ENCODE measurements at regions not wholly inside any gene's neighbourhood (a gene's known extent, or its start where the extent isn't known, plus 50 kb on each side); places are given as distances from the start of the nearest gene placed in this dataset.

GRCh38 chr17:13333661-13334060 is 268.1 kb downstream of the HS3ST3A1 start:
- H3K27me3 Mint-ChIP-seq (ENCODE audit: insufficient read depth, low read depth, poor library complexity), result peaks cover 2% of the 10 kb centered on the region
- H3F3A ChIP-seq (replicated peaks; ENCODE audit: low read depth), result no peaks in the 10 kb centered on the region

More at GRCh38 chr17:13333661-13334060, 268.1 kb downstream of the HS3ST3A1 start:
- TF ChIP-seq POLR2AphosphoS5 (IDR thresholded peaks at IDR 0.05; ENCODE audit: low read depth) (no peak), JUNB (IDR thresholded peaks at IDR 0.05; ENCODE audit: unreplicated experiment) (no peak), CREB1 (CRISPR knock-in tag; IDR thresholded peaks at IDR 0.05; ENCODE audit: low read depth) (no peak), ETS1 (IDR thresholded peaks at IDR 0.05) (no peak), NANOG (IDR thresholded peaks at IDR 0.05; ENCODE audit: borderline replicate concordance) (no peak), REST (IDR thresholded peaks at IDR 0.05; ENCODE audit: unreplicated experiment) (no peak), ZNF462 (CRISPR knock-in tag; IDR thresholded peaks at IDR 0.05) (no peak), EZH2phosphoT487 (IDR thresholded peaks at IDR 0.05; ENCODE audit: unreplicated experiment) (no peak), ZNF114 (CRISPR knock-in tag; IDR thresholded peaks at IDR 0.05) (no peak), EZH2 (IDR thresholded peaks at IDR 0.05; ENCODE audit: low read depth, unreplicated experiment) (no peak), CTCF (conservative IDR thresholded peaks at IDR 0.05; ENCODE audit: low read depth in 2 of 2) (no peak), STAT1 (IDR thresholded peaks at IDR 0.05; ENCODE audit: unreplicated experiment) (no peak), ZNF331 (CRISPR knock-in tag; IDR thresholded peaks at IDR 0.05; ENCODE audit: low read depth) (no peak)
- H3K4me1 Mint-ChIP-seq, result peaks cover 17% of the 10 kb centered on the region; the same call in 2 of the 3 replicates
- Histone ChIP-seq H3K36me3 (ENCODE audit: insufficient read depth) (no peaks in the 10 kb centered on the region), H3K9me2 (ENCODE audit: insufficient read depth) (peaks cover 4% of the 10 kb centered on the region; the same call in 1 of the 2 replicates), H3K79me2 (replicated peaks; ENCODE audit: insufficient read depth) (no peaks in the 10 kb centered on the region), H4K20me1 (replicated peaks; ENCODE audit: insufficient read depth) (no peaks in the 10 kb centered on the region), H3K4me3 (no peak overlapping the region), H3K4me2 (no peak overlapping the region), H2AFZ (no peak overlapping the region), H3K27ac (ENCODE audit: low read depth) (no peak overlapping the region), H3K4me1 (ENCODE audit: insufficient read depth) (peaks cover 15% of the 10 kb centered on the region), H3K27me3 (ENCODE audit: insufficient read depth) (no peaks in the 10 kb centered on the region)
- ATAC-seq, result no peak
- H3K4me3 Mint-ChIP-seq, result no peak overlapping the region
- no peak overlapping the region for H3K27ac Mint-ChIP-seq
- no peaks in the 10 kb centered on the region for H3K36me3 Mint-ChIP-seq (ENCODE audit: low read depth)
- no peaks in the 10 kb centered on the region for H3K9me3 Mint-ChIP-seq
- DNase-seq (ENCODE audit: low spot score), result no peak
